Epithelial cell of proximal tubule (primary cell): ENCODE measurements at regions not wholly inside any gene's neighbourhood (a gene's known extent, or its start where the extent isn't known, plus 50 kb on each side); places are given as distances from the start of the nearest gene placed in this dataset.

Source experiments
- DNase-seq: peaks from one replicate; pipeline ENCODE4 v3.0.0-alpha.2; 2011; ENCODE audit warnings: low read depth
- H3K4me3 ChIP-seq: 2 replicates; pipeline ENCODE4 v1.5.1; 2011; ENCODE audit warnings: low read depth, mild to moderate bottlenecking, low read length
- TF ChIP-seq, protein P1 (sequence below): conservative IDR thresholded peaks from 2 replicates; pipeline ENCODE4 v1.5.1; 2012; ENCODE audit warnings: low read depth, mild to moderate bottlenecking, low read length

DNA sequence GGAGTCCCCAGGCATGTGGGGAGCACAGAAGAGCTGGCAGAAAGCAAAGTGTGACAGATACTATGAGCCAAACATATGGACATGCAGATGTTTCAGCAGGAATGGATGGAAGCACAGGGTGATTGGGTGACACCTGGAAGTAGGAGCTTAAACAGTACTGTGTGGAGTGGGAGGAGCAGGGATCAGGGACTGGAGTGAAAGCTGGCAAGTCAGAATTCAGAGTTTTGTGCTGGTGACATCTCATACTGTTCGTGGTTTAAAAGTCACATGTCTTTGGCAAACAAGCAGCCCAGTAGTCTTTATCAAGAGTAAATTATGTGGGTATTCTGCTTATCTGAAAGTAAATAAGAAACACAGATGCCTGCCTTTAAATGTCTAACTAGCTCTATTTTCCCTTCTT, 408.2 kb downstream of the COG6 start:
- no peak for DNase-seq
- TF ChIP-seq, protein P1, sequence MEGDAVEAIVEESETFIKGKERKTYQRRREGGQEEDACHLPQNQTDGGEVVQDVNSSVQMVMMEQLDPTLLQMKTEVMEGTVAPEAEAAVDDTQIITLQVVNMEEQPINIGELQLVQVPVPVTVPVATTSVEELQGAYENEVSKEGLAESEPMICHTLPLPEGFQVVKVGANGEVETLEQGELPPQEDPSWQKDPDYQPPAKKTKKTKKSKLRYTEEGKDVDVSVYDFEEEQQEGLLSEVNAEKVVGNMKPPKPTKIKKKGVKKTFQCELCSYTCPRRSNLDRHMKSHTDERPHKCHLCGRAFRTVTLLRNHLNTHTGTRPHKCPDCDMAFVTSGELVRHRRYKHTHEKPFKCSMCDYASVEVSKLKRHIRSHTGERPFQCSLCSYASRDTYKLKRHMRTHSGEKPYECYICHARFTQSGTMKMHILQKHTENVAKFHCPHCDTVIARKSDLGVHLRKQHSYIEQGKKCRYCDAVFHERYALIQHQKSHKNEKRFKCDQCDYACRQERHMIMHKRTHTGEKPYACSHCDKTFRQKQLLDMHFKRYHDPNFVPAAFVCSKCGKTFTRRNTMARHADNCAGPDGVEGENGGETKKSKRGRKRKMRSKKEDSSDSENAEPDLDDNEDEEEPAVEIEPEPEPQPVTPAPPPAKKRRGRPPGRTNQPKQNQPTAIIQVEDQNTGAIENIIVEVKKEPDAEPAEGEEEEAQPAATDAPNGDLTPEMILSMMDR = no peak
- no peak overlapping the region for H3K4me3 ChIP-seq

GRCh38 chr13:40064154-40065097, 409.0 kb downstream of the COG6 start:
- TF ChIP-seq, protein P1 = no peak
- no peak for DNase-seq
- H3K4me3 ChIP-seq = no peak overlapping the region

DNA sequence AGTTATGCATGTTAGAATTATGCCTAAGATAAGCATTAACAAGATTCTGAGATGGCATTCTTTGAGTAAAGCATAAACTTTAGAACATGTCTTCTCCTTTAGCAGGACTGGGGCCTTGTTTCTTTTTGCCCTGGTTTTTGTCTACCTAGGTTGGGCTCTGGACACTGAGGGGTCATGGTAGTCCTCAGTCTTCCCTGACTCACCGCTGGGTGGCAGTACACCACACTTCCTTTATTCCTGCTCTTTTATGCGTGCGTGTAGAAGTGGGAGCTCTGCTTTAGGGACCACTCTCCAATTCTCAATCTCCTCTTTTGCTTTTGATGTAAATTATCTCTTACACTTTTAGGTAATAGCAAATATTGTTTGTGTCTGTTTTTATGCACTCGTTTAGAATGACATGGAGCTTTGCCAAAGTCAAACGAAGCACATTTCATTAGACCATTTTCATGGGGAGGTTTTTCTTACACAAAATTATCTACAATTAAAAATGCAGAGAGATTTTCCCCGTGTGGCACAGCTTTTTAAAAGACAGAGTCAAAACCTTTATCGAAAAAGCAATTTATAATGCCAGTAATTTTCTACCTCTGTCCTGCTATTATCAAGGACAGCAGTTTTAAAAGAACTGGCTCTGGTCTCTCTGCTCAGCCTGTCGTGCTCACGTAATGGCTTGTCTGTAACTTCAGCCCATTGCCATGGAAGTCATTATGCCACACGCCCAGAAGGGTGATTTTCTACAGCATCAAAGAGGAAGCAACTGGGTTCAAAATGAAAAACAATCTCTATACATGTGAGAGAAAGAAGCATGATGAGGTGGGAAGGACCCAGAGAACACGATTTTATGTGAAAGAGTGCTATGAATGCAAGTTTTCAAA, 413.9 kb downstream of the COG6 start:
- H3K4me3 ChIP-seq = no peak overlapping the region
- TF ChIP-seq, protein P1 = peak; percentile 90
- DNase-seq = no peak

- TF ChIP-seq, protein P1 = no peak
- H3K4me3 ChIP-seq = no peak overlapping the region
- DNase-seq = no peak
Measured at GRCh38 chr13:40070357-40070756, 414.9 kb downstream of the COG6 start.

- DNase-seq = no peak
- no peak overlapping the region for H3K4me3 ChIP-seq
- TF ChIP-seq, protein P1 = no peak
Measured at GRCh38 chr13:40072663-40073120, 417.2 kb downstream of the COG6 start.

DNA sequence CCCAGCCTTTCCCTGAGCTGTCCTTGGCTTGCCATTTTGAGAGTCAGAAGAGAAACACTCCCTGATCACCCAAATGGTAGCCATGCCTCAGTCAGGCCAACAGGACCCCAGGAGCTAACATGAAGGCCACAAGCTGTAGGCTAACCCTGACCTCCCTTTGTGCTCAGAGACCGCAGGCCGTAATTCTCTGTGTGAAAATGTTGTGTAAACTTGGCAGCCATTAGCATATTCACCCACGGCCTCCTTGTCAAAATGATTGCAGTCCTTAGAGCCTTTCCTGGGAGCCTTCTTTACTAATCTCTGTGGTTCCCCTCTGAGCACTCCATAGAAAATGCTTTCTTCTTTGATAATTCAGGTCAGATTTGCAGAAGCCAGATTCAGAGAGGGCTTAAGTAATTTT, 418.9 kb downstream of the COG6 start:
- TF ChIP-seq, protein P1 = no peak
- H3K4me3 ChIP-seq = no peak overlapping the region
- no peak for DNase-seq
